C4-2B (cell line): ENCODE measurements at regions not wholly inside any gene's neighbourhood (a gene's known extent, or its start where the extent isn't known, plus 50 kb on each side); places are given as distances from the start of the nearest gene placed in this dataset.

Experiments used
- H3K27ac ChIP-seq: fragments of 450-650 bp; 2 replicates; pipeline ENCODE4 v1.5.1; 2017
- CTCF ChIP-seq: fragments of 450-650 bp; conservative IDR thresholded peaks from 2 replicates; pipeline ENCODE4 v1.5.1; 2017; ENCODE audit warnings: mild to moderate bottlenecking
- ZFX ChIP-seq: fragments of 450-650 bp; IDR thresholded peaks from 2 replicates; pipeline ENCODE4 v1.6.1; 2017

DNA sequence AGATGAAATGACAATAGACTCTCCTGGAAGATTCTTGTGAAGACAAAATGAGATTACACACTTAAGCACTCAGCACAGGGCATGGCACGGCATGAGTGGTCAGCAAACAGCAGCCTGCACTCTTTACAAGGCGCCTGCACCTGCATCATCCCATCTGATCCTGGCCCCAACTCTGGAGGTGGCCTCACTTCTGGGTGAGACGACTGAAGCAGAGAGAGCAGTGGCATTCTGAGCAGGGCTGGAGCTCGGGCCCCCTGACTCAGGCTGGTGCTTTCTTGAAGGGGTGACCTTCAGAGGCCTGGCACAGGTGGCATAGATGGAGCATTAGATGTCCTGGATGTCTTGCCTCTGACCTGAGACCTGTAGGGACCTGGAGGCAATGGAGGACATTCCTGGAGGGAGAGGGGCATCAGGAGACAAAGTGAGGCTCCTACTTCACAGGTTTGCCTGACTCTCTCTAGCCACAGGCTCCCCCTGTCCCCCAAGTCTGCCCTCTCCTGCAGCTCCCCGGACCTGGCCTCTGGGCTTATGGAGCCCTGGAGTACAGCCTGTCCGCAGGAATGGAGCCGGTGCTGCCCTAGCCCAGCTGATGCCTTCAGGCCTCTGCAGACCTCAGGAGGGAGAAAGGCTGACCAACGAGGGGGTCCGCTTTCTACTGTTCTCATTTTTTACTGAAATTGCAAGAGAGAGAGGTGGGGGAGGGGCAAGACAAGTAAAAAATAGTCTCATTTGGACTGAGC lies 65.5 kb upstream of the THY1 start:
- TF ChIP-seq ZFX, result no peak
- no peak for TF ChIP-seq CTCF

GRCh38 chr11:119486691-119487259 lies 63.8 kb upstream of the THY1 start:
- no peak for TF ChIP-seq ZFX
- no peak for TF ChIP-seq CTCF
- H3K27ac ChIP-seq, result no peak overlapping the region

More for the DNA sequence above, 65.5 kb upstream of the THY1 start:
- no peak overlapping the region for H3K27ac ChIP-seq

- TF ChIP-seq ZFX (no peak), CTCF (no peak)
- H3K27ac ChIP-seq, result no peak overlapping the region
Measured at GRCh38 chr11:119486016-119486415, 63.0 kb upstream of the THY1 start.

DNA sequence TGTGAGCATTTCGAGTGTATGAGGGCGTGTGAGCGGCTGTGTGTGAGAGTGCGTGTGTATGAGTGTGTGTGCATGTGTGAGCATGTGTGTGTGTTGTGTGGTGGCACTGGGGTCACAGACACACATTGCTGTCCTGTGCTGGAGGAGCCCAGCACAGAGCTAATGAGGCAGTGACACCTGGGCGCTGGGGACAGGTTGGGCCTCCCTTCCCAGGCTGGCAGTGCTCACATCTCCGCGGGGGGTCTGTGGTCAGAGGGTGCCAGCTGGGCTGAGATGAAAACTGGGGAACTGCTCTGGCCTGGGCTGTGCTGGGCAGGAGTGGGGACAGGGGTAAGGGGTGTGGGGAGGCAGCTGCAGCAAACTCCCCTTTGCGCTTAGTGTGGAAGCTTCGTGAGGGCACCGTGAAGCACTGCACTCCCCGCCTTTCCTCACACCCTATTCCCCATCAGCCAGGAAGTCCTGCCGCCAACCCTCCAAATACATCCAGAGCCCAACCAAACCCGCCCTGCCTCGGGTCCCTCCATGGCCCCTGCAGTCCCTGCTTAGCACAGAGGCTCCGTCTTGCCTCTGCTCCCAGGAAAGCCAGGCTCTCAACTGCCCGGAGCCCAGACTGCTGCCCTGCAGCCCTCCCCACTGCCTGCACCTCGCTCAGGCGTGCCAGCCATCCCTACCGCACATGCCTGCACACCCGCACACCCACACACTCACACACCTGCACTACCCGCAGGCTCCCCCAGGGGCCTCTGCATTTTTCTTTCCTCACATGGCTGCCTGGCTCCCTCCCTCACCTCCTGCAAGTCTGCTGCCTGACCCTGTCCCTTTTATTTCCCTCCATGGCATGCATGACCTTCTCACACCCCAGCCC lies 62.0 kb upstream of the THY1 start:
- H3K27ac ChIP-seq, result no peak overlapping the region

GRCh38 chr11:119483881-119484371 lies 61.0 kb upstream of the THY1 start:
- TF ChIP-seq CTCF (no peak), ZFX (no peak)
- H3K27ac ChIP-seq, result no peak overlapping the region

More for the DNA sequence above, 62.0 kb upstream of the THY1 start:
- TF ChIP-seq CTCF (no peak; the same call in 1 of the 2 replicates), ZFX (no peak)

DNA sequence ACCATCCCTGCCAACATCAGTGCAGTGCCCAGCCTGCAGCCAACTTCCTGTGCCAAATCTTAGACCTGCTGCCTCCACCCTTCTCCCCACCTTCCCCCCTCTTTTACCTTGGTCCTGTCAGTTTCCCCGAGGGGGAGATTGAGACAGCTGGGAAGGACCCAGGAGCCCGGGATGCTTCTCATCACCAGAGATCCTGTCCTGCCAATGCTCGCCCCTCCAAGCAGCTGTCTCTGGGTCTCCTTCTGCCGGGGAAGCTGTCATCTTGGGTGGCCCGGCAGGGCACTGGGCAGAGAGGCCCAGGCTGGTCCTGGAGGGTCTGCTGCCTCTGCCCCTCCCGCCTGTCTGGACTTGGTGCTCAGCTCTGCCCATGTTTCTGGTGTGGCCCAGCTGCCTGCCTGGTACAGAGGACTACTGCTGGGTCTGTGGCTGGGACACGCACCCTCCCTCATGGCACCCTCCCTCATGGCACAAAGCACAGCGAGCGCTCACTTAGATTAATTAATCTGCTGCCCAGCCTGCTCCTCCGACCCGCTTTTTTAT lies 60.4 kb upstream of the THY1 start:
- H3K27ac ChIP-seq, result no peak overlapping the region

More for the DNA sequence above, 60.4 kb upstream of the THY1 start:
- TF ChIP-seq ZFX (no peak), CTCF (no peak)
